Endothelial cell (in vitro differentiated cells): ENCODE measurements at regions not wholly inside any gene's neighbourhood (a gene's known extent, or its start where the extent isn't known, plus 50 kb on each side); places are given as distances from the start of the nearest gene placed in this dataset.
"Not testable (repeated sequence)": the region's sequence is repeated elsewhere in the genome, so short reads cannot be mapped to it uniquely, and the experiment has no call there.

Experiments
- DNase-seq: peaks from one replicate; pipeline ENCODE4 v3.0.0; 2021; ENCODE audit warnings: low spot score
- H3K27ac Mint-ChIP-seq: one replicate; pipeline ENCODE4 v1.8.0; 2021; ENCODE audit warnings: mixed read lengths, inconsistent platforms; ENCODE audit not compliant: unreplicated experiment
- H3K27me3 Mint-ChIP-seq: one replicate; pipeline ENCODE4 v1.8.0; 2021; ENCODE audit warnings: mild to moderate bottlenecking, moderate library complexity, mixed read lengths, inconsistent platforms; ENCODE audit not compliant: unreplicated experiment
- H3K36me3 Mint-ChIP-seq: one replicate; pipeline ENCODE4 v1.8.0; 2021; ENCODE audit warnings: mild to moderate bottlenecking, low read depth, mixed read lengths, inconsistent platforms; ENCODE audit not compliant: unreplicated experiment
- H3K4me1 Mint-ChIP-seq: one replicate; pipeline ENCODE4 v1.8.0; 2021; ENCODE audit warnings: mild to moderate bottlenecking, mixed read lengths, inconsistent platforms; ENCODE audit not compliant: unreplicated experiment
- H3K4me3 Mint-ChIP-seq: one replicate; pipeline ENCODE4 v1.8.0; 2021; ENCODE audit warnings: mild to moderate bottlenecking, mixed read lengths, inconsistent platforms; ENCODE audit not compliant: unreplicated experiment
- H3K9me3 Mint-ChIP-seq: one replicate; pipeline ENCODE4 v1.8.0; 2021; ENCODE audit warnings: mixed read lengths, inconsistent platforms; ENCODE audit not compliant: unreplicated experiment
- TF ChIP-seq, protein P1 (sequence below): fragments of 200-600 bp; sonication (generic); IDR thresholded peaks from one replicate; pipeline ENCODE4 v1.5.0; 2021; ENCODE audit warnings: antibody characterized with exemption; ENCODE audit not compliant: unreplicated experiment

DNA sequence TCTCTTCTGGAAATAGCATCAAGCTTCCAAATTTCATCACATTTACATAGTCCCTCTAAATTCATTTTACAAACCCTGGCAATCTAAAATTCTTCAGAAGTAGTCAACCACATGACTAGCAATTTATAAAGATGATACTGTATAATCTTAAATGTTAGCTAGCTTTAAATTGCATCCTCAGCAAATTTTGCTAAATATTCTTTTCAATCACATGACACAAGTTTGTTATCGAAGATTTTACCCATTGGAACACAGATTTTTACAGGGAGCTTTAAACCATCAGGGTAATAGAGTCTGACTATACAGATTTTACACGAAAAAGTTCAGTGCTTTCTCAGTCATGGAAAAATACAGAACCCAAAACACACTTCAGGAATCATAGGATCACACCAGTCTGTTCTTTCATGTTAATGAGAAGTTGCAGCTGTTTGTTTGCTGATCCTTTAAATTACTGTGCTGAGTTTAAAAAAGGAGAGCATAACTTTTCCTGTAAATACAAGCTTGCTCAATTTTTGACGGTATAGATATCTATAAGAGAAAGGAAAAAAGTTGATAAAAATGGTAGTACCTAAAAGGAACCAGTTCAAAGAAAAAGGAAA is 445.8 kb upstream of the ADGRB3 start:
- Mint-ChIP-seq H3K9me3 (no peaks in the 10 kb centered on the region), H3K4me3 (no peak overlapping the region), H3K4me1 (no peaks in the 10 kb centered on the region), H3K27ac (no peak overlapping the region), H3K36me3 (no peaks in the 10 kb centered on the region), H3K27me3 (no peaks in the 10 kb centered on the region)
- TF ChIP-seq, protein P1, sequence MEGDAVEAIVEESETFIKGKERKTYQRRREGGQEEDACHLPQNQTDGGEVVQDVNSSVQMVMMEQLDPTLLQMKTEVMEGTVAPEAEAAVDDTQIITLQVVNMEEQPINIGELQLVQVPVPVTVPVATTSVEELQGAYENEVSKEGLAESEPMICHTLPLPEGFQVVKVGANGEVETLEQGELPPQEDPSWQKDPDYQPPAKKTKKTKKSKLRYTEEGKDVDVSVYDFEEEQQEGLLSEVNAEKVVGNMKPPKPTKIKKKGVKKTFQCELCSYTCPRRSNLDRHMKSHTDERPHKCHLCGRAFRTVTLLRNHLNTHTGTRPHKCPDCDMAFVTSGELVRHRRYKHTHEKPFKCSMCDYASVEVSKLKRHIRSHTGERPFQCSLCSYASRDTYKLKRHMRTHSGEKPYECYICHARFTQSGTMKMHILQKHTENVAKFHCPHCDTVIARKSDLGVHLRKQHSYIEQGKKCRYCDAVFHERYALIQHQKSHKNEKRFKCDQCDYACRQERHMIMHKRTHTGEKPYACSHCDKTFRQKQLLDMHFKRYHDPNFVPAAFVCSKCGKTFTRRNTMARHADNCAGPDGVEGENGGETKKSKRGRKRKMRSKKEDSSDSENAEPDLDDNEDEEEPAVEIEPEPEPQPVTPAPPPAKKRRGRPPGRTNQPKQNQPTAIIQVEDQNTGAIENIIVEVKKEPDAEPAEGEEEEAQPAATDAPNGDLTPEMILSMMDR: no peak
- no peak for DNase-seq

DNA sequence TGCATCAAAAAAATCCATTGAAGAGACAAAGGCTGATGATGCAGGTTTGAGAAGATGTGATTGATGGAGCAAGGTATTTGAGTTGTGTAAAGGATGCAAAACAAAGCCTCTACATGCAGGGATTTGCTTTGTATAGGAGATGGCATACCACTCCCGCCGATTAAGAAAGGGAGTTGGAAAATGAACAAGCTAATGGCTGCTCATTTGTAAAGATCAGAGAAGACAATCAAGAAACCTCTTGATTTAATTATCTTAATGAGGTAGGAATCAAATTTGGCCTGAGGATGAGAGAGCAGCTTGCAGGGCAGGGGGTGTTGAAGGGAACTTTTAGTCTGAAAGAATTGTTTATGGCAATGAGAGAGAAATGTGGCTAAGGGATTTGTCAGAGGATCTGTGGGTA is 448.2 kb upstream of the ADGRB3 start:
- TF ChIP-seq, protein P1: no peak
- DNase-seq: no peak
- Mint-ChIP-seq H3K36me3 (no peaks in the 10 kb centered on the region), H3K9me3 (no peaks in the 10 kb centered on the region), H3K4me3 (no peak overlapping the region), H3K27me3 (no peaks in the 10 kb centered on the region), H3K4me1 (no peaks in the 10 kb centered on the region), H3K27ac (no peak overlapping the region)

GRCh38 chr6:68182386-68182785 is 452.7 kb upstream of the ADGRB3 start:
- TF ChIP-seq, protein P1: no peak
- Mint-ChIP-seq H3K4me3 (no peak overlapping the region), H3K4me1 (no peaks in the 10 kb centered on the region), H3K27ac (no peak overlapping the region), H3K36me3 (no peaks in the 10 kb centered on the region), H3K9me3 (no peaks in the 10 kb centered on the region), H3K27me3 (no peaks in the 10 kb centered on the region)
- no peak for DNase-seq

DNA sequence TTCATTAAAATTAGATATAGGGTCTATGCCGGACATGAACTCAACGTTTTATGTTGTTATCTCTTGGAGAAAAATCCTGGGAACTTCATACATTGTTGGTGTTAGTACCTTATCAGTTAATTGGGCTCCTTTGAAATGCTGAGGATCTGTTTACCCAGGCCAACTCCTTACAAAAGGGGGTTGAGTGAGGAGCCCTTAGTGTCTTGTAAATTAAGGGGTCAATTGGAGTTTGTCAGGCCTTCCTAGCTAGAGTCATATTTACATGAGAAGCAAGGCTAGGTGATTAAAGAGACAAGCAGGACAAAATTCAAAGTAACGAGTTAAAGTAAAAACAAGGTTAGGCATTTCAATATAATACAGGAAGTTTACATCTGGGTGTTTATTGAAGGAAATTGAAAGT is 454.1 kb upstream of the ADGRB3 start:
- H3K4me3 Mint-ChIP-seq, H3K27ac Mint-ChIP-seq, H3K36me3 Mint-ChIP-seq, H3K4me1 Mint-ChIP-seq, H3K27me3 Mint-ChIP-seq, DNase-seq, H3K9me3 Mint-ChIP-seq: not testable (repeated sequence)

DNA sequence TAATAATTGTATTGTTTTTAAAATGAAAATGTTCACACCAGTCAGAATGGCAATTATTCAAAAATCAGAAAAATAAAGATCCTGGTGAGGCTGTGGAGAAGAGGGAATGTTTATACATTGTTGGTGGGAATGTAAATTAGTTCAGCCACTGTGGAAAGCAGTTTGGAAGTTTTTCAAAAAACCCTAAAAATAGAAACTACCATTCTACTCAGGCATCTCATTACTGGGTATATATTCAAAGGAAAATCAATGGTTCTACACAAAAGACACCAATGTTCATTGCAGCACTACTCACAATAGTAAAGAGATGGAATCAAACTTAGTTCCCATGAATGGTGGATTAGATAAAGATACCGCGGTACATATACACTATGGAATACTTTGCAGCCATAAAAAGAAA is 461.5 kb upstream of the ADGRB3 start:
- Mint-ChIP-seq H3K36me3 (no peaks in the 10 kb centered on the region), H3K4me1 (no peaks in the 10 kb centered on the region), H3K27me3 (no peaks in the 10 kb centered on the region), H3K4me3 (no peak overlapping the region), H3K27ac (no peak overlapping the region), H3K9me3 (no peaks in the 10 kb centered on the region)
- TF ChIP-seq, protein P1: no peak
- no peak for DNase-seq
